Activated naive CD4-positive, alpha-beta T cell treated with anti-CD3 and anti-CD28 coated beads, Interleukin-2, amount 50 U/mL, for 72 hours (primary cell): ENCODE measurements at regions not wholly inside any gene's neighbourhood (a gene's known extent, or its start where the extent isn't known, plus 50 kb on each side); places are given as distances from the start of the nearest gene placed in this dataset.
"Not testable (repeated sequence)": the region's sequence is repeated elsewhere in the genome, so short reads cannot be mapped to it uniquely, and the experiment has no call there.

Experiments used
- ATAC-seq, 2 donors: fragments of 150-1000 bp; cut with Tn5 transposase; 2 replicates each; pipeline ENCODE4 v1.10.0; 2021; ENCODE audit warnings: mild to moderate bottlenecking in 2 of 2, moderate library complexity in 2 of 2
- DNase-seq, 2 donors: peaks; one replicate each; pipeline ENCODE4 v3.0.0; 2021 to 2022; ENCODE audit warnings: low spot score in 2 of 2
- H3K27ac Mint-ChIP-seq, 2 donors: one replicate each; pipeline ENCODE4 v1.8.0; 2022; ENCODE audit warnings: mild to moderate bottlenecking in 2 of 2, mixed read lengths in 2 of 2
- H3K36me3 Mint-ChIP-seq, 2 donors: one replicate each; pipeline ENCODE4 v1.8.0; 2022; ENCODE audit warnings: mixed read lengths in 2 of 2
- H3K9me3 Mint-ChIP-seq, 2 donors: one replicate each; pipeline ENCODE4 v1.8.0; 2022; ENCODE audit warnings: mixed read lengths in 2 of 2

DNA sequence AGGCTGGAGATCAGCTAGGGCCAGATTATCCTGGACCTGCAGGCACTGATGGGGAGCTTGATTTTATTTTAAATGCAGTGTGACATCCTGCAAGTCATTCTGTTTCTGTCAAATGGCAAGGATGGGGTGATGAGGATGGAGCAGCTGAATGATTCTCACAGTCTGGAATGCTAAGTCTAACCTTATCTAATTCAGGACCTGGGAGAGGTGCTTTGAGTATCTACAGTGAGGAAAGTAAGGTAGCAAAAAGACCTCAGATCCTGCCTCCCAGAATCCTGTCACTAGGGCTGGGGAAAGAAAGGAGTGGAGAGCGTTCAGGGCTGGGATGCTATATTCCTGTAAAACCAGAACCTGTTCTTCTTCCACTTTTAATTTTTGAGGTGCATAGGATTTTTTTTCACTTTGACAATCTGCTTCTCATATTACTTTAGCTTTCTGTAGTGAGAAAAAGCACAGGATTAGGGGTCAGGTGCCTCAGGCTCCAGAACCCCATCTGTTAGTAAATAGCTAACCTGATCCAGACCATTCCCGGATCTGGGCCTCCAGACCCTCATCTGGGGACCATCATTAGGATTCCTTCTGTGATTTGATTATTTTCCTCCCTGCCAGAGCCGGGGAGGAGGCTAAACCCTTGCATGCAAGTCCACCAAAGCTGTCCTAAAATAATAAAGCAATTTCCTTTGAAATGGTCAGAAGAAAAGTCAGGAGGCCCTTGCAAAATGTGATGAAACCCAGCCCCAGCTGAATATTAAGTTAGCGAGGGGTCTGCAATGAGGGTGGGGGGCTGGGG, 54.7 kb downstream of the ASCL1 start:
- ATAC-seq (no peak), DNase-seq (no peak)
- Mint-ChIP-seq H3K36me3 (no peaks in the 10 kb centered on the region), H3K27ac (no peak overlapping the region), H3K9me3 (no peaks in the 10 kb centered on the region)

GRCh38 chr12:103012884-103013283, 55.4 kb downstream of the ASCL1 start:
- no peak for ATAC-seq
- DNase-seq = no peak
- H3K9me3 Mint-ChIP-seq = no peaks in the 10 kb centered on the region
- H3K27ac Mint-ChIP-seq = no peak overlapping the region
- no peaks in the 10 kb centered on the region for H3K36me3 Mint-ChIP-seq

GRCh38 chr12:103013741-103014300, 56.3 kb downstream of the ASCL1 start:
- no peaks in the 10 kb centered on the region for H3K36me3 Mint-ChIP-seq
- no peaks in the 10 kb centered on the region for H3K9me3 Mint-ChIP-seq
- DNase-seq (no peak), ATAC-seq (no peak)
- H3K27ac Mint-ChIP-seq = no peak overlapping the region

DNA sequence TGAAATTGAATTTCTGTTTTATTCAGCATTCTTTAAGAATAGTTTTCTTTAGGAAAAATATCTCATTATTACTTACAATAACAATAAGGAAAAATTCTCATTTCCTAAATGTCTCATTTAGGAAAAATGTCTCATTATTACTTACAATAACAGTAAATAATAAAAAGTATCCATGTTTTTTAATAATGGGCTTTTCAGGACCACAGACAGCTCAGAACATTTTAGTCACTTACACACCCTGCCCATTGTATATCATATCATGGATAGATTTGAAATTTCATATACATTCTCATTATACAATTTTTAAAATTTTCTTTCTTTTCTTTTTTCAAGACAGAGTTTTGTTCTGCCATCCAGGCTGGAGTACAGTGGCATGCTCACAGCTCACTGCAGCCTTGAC, 58.9 kb downstream of the ASCL1 start:
- Mint-ChIP-seq H3K36me3 (no peaks in the 10 kb centered on the region), H3K9me3 (no peaks in the 10 kb centered on the region), H3K27ac (no peak overlapping the region)
- no peak for DNase-seq
- no peak for ATAC-seq

GRCh38 chr12:103020839-103021238, 63.4 kb downstream of the ASCL1 start:
- no peak for DNase-seq
- ATAC-seq = no peak
- Mint-ChIP-seq H3K9me3 (peaks cover 0 to 5% of the 10 kb centered on the region in 2 donors), H3K27ac (no peak overlapping the region), H3K36me3 (no peaks in the 10 kb centered on the region)

DNA sequence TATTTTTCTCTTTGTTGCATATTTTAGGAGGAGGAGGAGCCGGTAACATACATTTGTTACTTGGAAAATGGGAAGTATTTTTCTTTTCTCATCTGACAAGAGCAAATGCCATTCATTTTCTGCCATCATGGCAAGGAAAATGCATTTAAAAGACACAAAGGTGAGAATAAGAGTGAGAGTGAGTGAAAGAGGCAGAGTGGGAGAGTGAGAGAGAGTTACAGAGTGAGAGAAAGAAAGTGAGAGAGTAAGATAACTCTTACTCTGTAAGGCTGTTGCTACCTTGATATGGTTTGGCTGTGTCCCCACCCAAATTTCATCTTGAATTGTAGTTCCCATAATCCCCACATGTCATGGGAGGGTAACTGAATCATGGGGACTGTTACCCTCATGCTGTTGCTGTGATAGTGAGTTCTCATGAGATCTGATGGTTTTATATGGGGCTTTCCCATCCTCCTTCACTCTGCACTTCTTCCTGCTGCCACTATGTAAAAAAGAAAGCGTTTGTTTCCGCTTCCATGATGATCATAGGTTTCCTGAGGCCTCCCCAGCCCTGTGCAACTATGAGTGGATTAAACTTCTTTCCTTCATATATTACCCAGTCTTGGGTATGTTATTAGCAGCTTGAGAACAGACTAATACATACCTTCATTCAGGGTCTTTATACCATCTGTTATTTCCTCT, 64.2 kb downstream of the ASCL1 start:
- DNase-seq (no peak), ATAC-seq (no peak)
- no peak overlapping the region for H3K27ac Mint-ChIP-seq
- no peaks in the 10 kb centered on the region for H3K36me3 Mint-ChIP-seq
- peaks cover 0 to 5% of the 10 kb centered on the region in 2 donors for H3K9me3 Mint-ChIP-seq

- H3K9me3 Mint-ChIP-seq = peaks cover 0 to 5% of the 10 kb centered on the region in 2 donors
- ATAC-seq (no peak), DNase-seq (no peak)
- no peaks in the 10 kb centered on the region for H3K36me3 Mint-ChIP-seq
- no peak overlapping the region for H3K27ac Mint-ChIP-seq
Measured at GRCh38 chr12:103024650-103025049, 67.2 kb downstream of the ASCL1 start.

- H3K27ac Mint-ChIP-seq = not testable (repeated sequence)
Measured at GRCh38 chr12:103026643-103027042, 69.2 kb downstream of the ASCL1 start.

DNA sequence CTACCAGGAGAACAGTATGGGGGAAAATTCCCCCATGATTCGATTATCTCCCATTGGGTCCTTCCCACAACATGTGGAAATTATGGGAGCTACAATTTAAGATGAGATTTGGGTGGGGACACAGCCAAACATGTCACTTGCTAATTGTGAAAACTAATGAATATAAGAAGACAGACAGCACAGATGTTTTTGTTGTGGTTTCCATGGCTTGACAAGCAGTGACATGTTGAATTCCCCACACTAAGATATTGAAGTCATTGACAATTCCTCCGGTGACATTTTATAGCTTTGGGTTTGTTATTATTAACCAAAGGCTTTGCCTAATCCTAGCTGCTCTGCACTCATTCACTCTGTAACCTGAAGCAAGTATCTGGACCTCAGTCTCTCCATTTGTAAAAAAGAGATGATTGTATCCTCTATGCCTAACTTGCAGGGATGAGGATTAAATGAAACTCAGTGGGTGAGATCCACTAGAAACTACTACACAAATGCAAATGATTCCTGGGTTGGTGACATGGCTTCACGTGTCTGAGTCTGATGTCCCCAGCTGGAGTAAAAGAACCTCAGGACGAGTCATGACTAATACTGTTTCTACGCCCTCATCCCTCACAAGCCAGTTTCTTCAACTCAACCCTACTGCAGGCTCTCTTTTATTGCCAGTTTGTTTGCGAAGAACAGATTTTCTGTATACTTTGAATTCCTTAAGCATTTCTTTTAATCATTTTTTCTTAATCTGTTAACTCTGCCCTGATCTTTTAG, 71.6 kb downstream of the ASCL1 start:
- Mint-ChIP-seq H3K36me3 (no peaks in the 10 kb centered on the region), H3K27ac (no peak overlapping the region), H3K9me3 (no peaks in the 10 kb centered on the region)
- ATAC-seq = no peak
- DNase-seq = no peak

More at GRCh38 chr12:103026643-103027042, 69.2 kb downstream of the ASCL1 start:
- not testable (repeated sequence) for H3K9me3 Mint-ChIP-seq, DNase-seq, ATAC-seq, H3K36me3 Mint-ChIP-seq

DNA sequence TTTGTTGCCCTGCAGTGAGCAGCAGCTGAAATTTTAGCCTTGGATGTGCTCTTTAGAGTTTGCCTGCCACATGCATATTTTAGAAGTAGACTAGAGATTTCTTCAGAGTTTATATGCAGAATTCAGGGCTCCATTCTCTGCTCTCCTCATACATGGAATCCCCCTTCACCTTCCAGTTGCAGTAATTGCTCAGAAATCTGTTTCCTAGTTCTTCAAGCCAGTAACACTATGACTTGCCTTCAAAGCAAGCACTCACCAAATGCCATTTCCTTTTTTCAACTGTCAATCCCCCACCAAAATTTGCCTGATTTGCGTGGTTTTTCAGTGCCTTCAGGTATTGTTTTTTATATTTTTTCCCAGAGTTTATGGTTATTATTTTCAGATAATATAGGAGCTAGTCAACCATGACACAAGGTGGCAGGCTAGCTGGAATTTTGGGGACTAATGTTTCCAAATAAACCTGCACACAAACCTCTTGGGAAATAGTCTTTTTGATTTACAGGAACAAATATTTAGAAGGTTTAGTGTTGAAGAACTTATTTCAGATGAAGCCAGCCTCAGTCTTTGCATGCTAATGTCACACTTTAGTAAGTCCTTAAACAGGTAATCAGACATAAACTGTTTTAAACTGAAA, 79.2 kb downstream of the ASCL1 start:
- H3K36me3 Mint-ChIP-seq = no peaks in the 10 kb centered on the region
- H3K27ac Mint-ChIP-seq = no peak overlapping the region
- DNase-seq (no peak), ATAC-seq (peak in 1 of 2 donors; percentile 50)
- no peaks in the 10 kb centered on the region for H3K9me3 Mint-ChIP-seq

- DNase-seq (no peak), ATAC-seq (no peak)
- H3K36me3 Mint-ChIP-seq = no peaks in the 10 kb centered on the region
- no peak overlapping the region for H3K27ac Mint-ChIP-seq
- peaks cover 4 to 9% of the 10 kb centered on the region in 2 donors for H3K9me3 Mint-ChIP-seq
Measured at GRCh38 chr12:103043531-103044486, 86.3 kb downstream of the ASCL1 start.

GRCh38 chr12:103046154-103046553, 88.7 kb downstream of the ASCL1 start:
- H3K9me3 Mint-ChIP-seq = peaks cover 4 to 9% of the 10 kb centered on the region in 2 donors
- DNase-seq (no peak), ATAC-seq (no peak)
- no peak overlapping the region for H3K27ac Mint-ChIP-seq
- no peaks in the 10 kb centered on the region for H3K36me3 Mint-ChIP-seq

DNA sequence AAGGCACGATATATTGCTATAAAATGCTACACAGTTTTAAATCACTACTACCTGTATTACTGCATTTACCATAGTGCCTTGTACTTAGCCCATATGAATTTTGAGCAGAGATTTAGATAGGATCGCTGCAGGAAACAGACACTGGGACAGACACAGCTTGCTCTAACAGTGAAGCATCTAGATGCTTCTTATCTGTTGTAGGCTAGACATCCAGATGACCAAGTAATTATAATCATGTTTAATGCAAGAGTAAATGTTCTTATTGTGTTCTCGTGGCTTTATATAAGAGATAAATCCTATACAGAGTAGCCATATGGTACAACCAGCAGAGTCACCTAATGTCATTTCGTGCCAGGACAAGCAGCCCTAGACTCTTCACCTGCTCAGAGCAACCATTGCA, 92.8 kb downstream of the ASCL1 start:
- Mint-ChIP-seq H3K27ac (no peak overlapping the region), H3K9me3 (peaks cover 4 to 9% of the 10 kb centered on the region in 2 donors), H3K36me3 (no peaks in the 10 kb centered on the region)
- ATAC-seq (no peak), DNase-seq (no peak)

- Mint-ChIP-seq H3K36me3 (peaks cover 0 to under 1% of the 10 kb centered on the region in 2 donors), H3K27ac (no peak overlapping the region), H3K9me3 (no peaks in the 10 kb centered on the region)
- DNase-seq (no peak), ATAC-seq (no peak)
Measured at GRCh38 chr12:103053089-103053488, 95.6 kb downstream of the ASCL1 start.

- Mint-ChIP-seq H3K27ac (no peak overlapping the region), H3K36me3 (no peaks in the 10 kb centered on the region), H3K9me3 (no peaks in the 10 kb centered on the region)
- ATAC-seq (no peak), DNase-seq (no peak)
Measured at GRCh38 chr12:103073630-103074029, 116.2 kb downstream of the ASCL1 start.

DNA sequence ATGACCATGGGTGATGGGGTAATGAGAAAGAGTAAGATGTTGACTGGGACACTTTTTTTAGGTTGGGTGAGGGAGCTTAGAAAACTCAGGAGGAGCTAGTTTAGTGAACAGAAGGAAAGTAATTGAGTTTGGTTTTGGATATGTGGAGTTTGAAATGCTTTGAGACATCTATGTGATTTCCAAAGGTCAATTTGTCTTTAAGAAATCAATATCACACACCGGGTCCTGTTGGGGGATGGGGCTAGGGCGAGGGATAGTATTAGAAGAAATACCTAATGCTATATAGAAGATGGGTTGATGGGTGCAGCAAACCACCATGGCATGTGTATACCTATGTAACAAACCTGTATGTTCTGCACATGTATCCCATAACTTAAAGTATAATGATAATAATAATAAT, 118.4 kb downstream of the ASCL1 start:
- ATAC-seq (no peak), DNase-seq (no peak)
- H3K9me3 Mint-ChIP-seq = peaks cover under 1 to 5% of the 10 kb centered on the region in 2 donors
- H3K36me3 Mint-ChIP-seq = no peaks in the 10 kb centered on the region
- H3K27ac Mint-ChIP-seq = no peak overlapping the region
